Mucosa of rectum (tissue), 2 donors: ENCODE measurements at regions not wholly inside any gene's neighbourhood (a gene's known extent, or its start where the extent isn't known, plus 50 kb on each side); places are given as distances from the start of the nearest gene placed in this dataset.

Experiments
- H3K27ac ChIP-seq, 2 donors: one replicate each; pipeline ENCODE4 v1.7.0; 2013; ENCODE audit warnings: inconsistent platforms in 2 of 2, low read depth in 2 of 2, low read length in 2 of 2
- H3K27me3 ChIP-seq, 2 donors: one replicate each; pipeline ENCODE4 v1.7.0; 2013; ENCODE audit warnings: low read length in 2 of 2; ENCODE audit not compliant: control insufficient read depth in 2 of 2, insufficient read depth in 2 of 2
- H3K36me3 ChIP-seq, 2 donors: one replicate each; pipeline ENCODE4 v1.7.0; 2013; ENCODE audit warnings: low read length in 2 of 2; ENCODE audit not compliant: control insufficient read depth in 2 of 2, insufficient read depth in 2 of 2
- H3K4me1 ChIP-seq, 2 donors: one replicate each; pipeline ENCODE4 v1.7.0; 2013; ENCODE audit warnings: low read length in 2 of 2, mild to moderate bottlenecking in 1 of 2; ENCODE audit not compliant: control insufficient read depth in 2 of 2, insufficient read depth in 2 of 2
- H3K4me3 ChIP-seq, 2 donors: one replicate each; pipeline ENCODE4 v1.7.0; 2013; ENCODE audit warnings: low read length in 2 of 2
- H3K9ac ChIP-seq, 2 donors: one replicate each; pipeline ENCODE4 v1.7.0; 2013; ENCODE audit warnings: low read length in 2 of 2, low read depth in 1 of 2, mild to moderate bottlenecking in 1 of 2
- H3K9me3 ChIP-seq, 2 donors: one replicate each; pipeline ENCODE4 v1.7.0; 2013; ENCODE audit warnings: low read length in 2 of 2; ENCODE audit not compliant: control insufficient read depth in 2 of 2
- donor health status: healthy.
- donor health status: Normal muscosa, but diverticular disease.

- no peak overlapping the region for H3K27ac ChIP-seq
- H3K9ac ChIP-seq, result no peak overlapping the region
- H3K9me3 ChIP-seq, result no peaks in the 10 kb centered on the region
- H3K4me1 ChIP-seq, result no peaks in the 10 kb centered on the region
- H3K36me3 ChIP-seq, result no peaks in the 10 kb centered on the region
- no peak overlapping the region for H3K4me3 ChIP-seq
- no peaks in the 10 kb centered on the region for H3K27me3 ChIP-seq
These were observed 447.9 kb downstream of the PLA2G4A start for GRCh38 chr1:187276677-187277076.

- Histone ChIP-seq H3K36me3 (no peaks in the 10 kb centered on the region), H3K27me3 (no peaks in the 10 kb centered on the region), H3K9me3 (no peaks in the 10 kb centered on the region), H3K27ac (no peak overlapping the region), H3K4me3 (no peak overlapping the region), H3K9ac (no peak overlapping the region), H3K4me1 (no peaks in the 10 kb centered on the region)
These were observed 451.3 kb downstream of the PLA2G4A start for GRCh38 chr1:187280031-187280430.

- H3K27ac ChIP-seq, result no peak overlapping the region
These were observed 452.3 kb downstream of the PLA2G4A start for GRCh38 chr1:187281085-187281484.

GRCh38 chr1:187283984-187284383 is 455.2 kb downstream of the PLA2G4A start:
- H3K9me3 ChIP-seq, result no peaks in the 10 kb centered on the region
- H3K4me3 ChIP-seq, result no peak overlapping the region
- H3K9ac ChIP-seq, result no peak overlapping the region
- H3K36me3 ChIP-seq, result no peaks in the 10 kb centered on the region
- H3K27me3 ChIP-seq, result no peaks in the 10 kb centered on the region
- no peak overlapping the region for H3K27ac ChIP-seq
- no peaks in the 10 kb centered on the region for H3K4me1 ChIP-seq

More at GRCh38 chr1:187281085-187281484, 452.3 kb downstream of the PLA2G4A start:
- Histone ChIP-seq H3K4me3 (no peak overlapping the region), H3K9ac (no peak overlapping the region), H3K27me3 (no peaks in the 10 kb centered on the region), H3K4me1 (no peaks in the 10 kb centered on the region), H3K9me3 (no peaks in the 10 kb centered on the region), H3K36me3 (no peaks in the 10 kb centered on the region)

GRCh38 chr1:187294421-187295201 is 465.9 kb downstream of the PLA2G4A start:
- no peak overlapping the region for H3K9ac ChIP-seq
- H3K36me3 ChIP-seq, result no peaks in the 10 kb centered on the region
- no peak overlapping the region for H3K27ac ChIP-seq
- H3K27me3 ChIP-seq, result no peaks in the 10 kb centered on the region
- no peaks in the 10 kb centered on the region for H3K4me1 ChIP-seq
- H3K9me3 ChIP-seq, result no peaks in the 10 kb centered on the region
- no peak overlapping the region for H3K4me3 ChIP-seq

- H3K27me3 ChIP-seq, result no peaks in the 10 kb centered on the region
- no peaks in the 10 kb centered on the region for H3K4me1 ChIP-seq
- no peak overlapping the region for H3K9ac ChIP-seq
- H3K36me3 ChIP-seq, result no peaks in the 10 kb centered on the region
- no peak overlapping the region for H3K4me3 ChIP-seq
- H3K9me3 ChIP-seq, result peaks cover 0 to 4% of the 10 kb centered on the region in 2 donors
- H3K27ac ChIP-seq, result no peak overlapping the region
These were observed 471.3 kb downstream of the PLA2G4A start for GRCh38 chr1:187300081-187300480.

GRCh38 chr1:187306710-187307415 is 478.1 kb downstream of the PLA2G4A start:
- H3K4me3 ChIP-seq, result no peak overlapping the region
- no peaks in the 10 kb centered on the region for H3K4me1 ChIP-seq
- H3K27ac ChIP-seq, result no peak overlapping the region
- peaks cover 0 to 4% of the 10 kb centered on the region in 2 donors for H3K9me3 ChIP-seq
- H3K36me3 ChIP-seq, result no peaks in the 10 kb centered on the region
- no peaks in the 10 kb centered on the region for H3K27me3 ChIP-seq
- H3K9ac ChIP-seq, result no peak overlapping the region

- no peaks in the 10 kb centered on the region for H3K4me1 ChIP-seq
- no peaks in the 10 kb centered on the region for H3K36me3 ChIP-seq
- H3K9me3 ChIP-seq, result no peaks in the 10 kb centered on the region
- no peaks in the 10 kb centered on the region for H3K27me3 ChIP-seq
- H3K9ac ChIP-seq, result no peak overlapping the region
- no peak overlapping the region for H3K4me3 ChIP-seq
- H3K27ac ChIP-seq, result no peak overlapping the region
These were observed 481.4 kb downstream of the PLA2G4A start for GRCh38 chr1:187310038-187310631.

- H3K36me3 ChIP-seq, result no peaks in the 10 kb centered on the region
- no peak overlapping the region for H3K9ac ChIP-seq
- H3K27ac ChIP-seq, result no peak overlapping the region
- no peaks in the 10 kb centered on the region for H3K27me3 ChIP-seq
- H3K4me1 ChIP-seq, result no peaks in the 10 kb centered on the region
- H3K9me3 ChIP-seq, result peaks cover 0 to 5% of the 10 kb centered on the region in 2 donors
- no peak overlapping the region for H3K4me3 ChIP-seq
These were observed 484.4 kb downstream of the PLA2G4A start for GRCh38 chr1:187313115-187313514.

GRCh38 chr1:187326557-187326956 is 497.8 kb downstream of the PLA2G4A start:
- no peaks in the 10 kb centered on the region for H3K27me3 ChIP-seq
- H3K4me3 ChIP-seq, result no peak overlapping the region
- H3K9ac ChIP-seq, result no peak overlapping the region
- H3K36me3 ChIP-seq, result no peaks in the 10 kb centered on the region
- no peaks in the 10 kb centered on the region for H3K4me1 ChIP-seq
- no peak overlapping the region for H3K27ac ChIP-seq
- no peaks in the 10 kb centered on the region for H3K9me3 ChIP-seq
